HG03469 (cell line): ENCODE measurements at regions not wholly inside any gene's neighbourhood (a gene's known extent, or its start where the extent isn't known, plus 50 kb on each side); places are given as distances from the start of the nearest gene placed in this dataset.
A peak's percentile ranks its signal among the peaks of the same experiment; 100 is the strongest.

Experiments
- ATAC-seq: cut with Tn5 transposase; IDR thresholded peaks from one replicate; pipeline ENCODE4 v1.9.1; 2021; ENCODE audit warnings: mild to moderate bottlenecking, moderate library complexity, moderate number of reproducible peaks; ENCODE audit not compliant: unreplicated experiment

GRCh38 chr4:123455360-123455759 lies 58.8 kb downstream of the SPRY1 start:
- ATAC-seq: no peak

- ATAC-seq: no peak
Observed at GRCh38 chr4:123462007-123462406, 65.4 kb downstream of the SPRY1 start.

- ATAC-seq: no peak
Observed at GRCh38 chr4:123463869-123464268, 67.3 kb downstream of the SPRY1 start.

GRCh38 chr4:123465416-123465815 lies 68.8 kb downstream of the SPRY1 start:
- ATAC-seq: no peak

GRCh38 chr4:123466080-123466785 lies 69.6 kb downstream of the SPRY1 start:
- no peak for ATAC-seq

DNA sequence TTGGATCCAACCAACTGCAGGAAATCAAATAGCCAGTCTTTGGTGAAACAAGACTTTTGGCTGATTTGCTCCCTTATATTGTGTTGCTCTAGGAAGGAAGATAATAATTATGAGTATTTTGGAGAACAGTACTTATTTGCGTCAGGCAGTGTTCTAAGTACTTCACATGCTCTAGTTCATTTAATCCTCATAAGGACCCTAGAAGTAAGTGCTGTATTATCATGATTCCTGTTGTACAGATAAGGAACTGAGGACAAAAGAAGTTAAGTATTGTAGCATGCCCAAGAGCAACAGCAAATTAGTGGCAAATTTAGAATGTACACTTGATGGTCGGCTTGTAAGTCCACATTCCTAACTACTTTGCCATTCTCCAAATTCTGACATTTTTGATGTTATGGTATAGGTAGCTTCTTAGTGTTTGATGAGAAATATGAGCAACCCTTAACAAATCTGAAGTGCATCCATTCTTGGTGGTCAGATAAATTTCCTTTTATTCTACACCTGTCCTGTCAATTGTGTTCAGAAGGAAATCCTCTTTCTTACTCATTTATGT lies 72.0 kb downstream of the SPRY1 start:
- no peak for ATAC-seq

- ATAC-seq: no peak
Observed at GRCh38 chr4:123469245-123469644, 72.7 kb downstream of the SPRY1 start.

DNA sequence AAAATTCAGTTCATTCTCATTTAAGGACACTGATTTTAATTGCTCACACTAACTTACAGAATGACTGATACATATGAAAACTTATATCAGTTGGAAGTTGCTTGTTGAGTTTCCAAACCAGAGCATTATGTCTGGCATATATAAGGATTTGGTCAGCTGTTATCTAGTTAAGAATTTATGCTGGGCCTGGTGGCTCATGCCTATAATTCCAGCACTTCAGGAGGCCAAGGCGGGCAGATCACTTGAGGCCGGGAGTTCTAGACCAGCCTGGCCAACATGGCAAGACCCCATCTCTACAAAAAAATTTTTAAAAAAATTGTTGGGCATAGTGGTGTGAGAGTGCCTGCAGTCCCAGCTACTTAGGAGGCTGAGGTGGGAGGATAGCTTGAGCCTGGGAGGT lies 73.1 kb downstream of the SPRY1 start:
- no peak for ATAC-seq

DNA sequence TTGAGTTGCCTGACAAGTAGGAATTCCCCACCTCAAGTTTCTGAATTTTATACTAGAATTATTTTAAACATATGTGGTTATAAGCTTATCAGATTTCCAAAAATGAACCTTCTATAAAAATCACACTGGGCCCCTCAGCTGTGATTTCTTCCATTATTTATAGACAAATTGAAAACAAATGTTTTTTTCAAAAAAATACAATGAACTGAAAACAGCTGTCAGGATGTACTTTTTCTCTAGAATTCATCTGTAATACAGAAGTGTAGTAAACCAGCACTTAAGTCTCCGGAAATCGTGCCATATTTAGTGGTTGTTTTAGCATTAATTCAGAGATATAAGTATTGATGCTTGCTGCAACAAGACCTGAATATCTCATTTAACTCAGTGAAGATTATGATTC lies 74.0 kb downstream of the SPRY1 start:
- no peak for ATAC-seq

DNA sequence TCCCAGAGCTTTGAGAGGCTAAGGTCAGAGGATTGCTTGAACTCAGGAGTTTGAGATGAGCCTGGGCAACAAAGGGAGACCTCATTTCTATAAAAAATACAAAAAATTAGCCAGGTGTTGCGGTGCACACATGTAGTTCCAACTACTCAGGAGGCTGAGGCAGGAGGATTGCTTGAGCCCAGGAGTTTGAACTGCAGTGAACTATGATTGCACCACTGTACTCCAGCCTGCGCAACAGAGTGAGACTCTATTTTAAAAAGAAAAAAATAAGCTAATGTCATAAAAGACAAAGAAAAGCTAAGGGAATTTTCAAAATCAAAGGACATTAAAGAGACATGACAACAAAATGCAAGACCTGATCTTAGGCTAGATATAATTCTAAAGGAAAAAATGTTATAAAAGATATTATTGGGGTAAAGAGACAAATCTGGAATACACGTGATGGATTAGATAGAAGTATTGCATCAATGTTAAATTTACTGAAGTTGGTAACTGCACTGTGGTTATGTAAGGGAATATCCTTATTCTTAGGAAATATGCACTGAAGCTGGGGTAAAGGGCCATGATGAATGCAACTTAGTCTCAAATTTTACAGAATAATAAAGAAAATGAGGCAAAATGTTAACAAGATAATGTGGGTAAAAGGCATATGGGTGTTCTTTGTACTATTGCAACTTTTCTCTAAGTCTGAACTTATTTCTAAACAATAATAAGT lies 75.2 kb downstream of the SPRY1 start:
- no peak for ATAC-seq

- no peak for ATAC-seq
Observed at GRCh38 chr4:123474817-123475216, 78.2 kb downstream of the SPRY1 start.

- no peak for ATAC-seq
Observed at GRCh38 chr4:123476089-123476488, 79.5 kb downstream of the SPRY1 start.

- no peak for ATAC-seq
Observed at GRCh38 chr4:123477711-123478209, 81.2 kb downstream of the SPRY1 start.

DNA sequence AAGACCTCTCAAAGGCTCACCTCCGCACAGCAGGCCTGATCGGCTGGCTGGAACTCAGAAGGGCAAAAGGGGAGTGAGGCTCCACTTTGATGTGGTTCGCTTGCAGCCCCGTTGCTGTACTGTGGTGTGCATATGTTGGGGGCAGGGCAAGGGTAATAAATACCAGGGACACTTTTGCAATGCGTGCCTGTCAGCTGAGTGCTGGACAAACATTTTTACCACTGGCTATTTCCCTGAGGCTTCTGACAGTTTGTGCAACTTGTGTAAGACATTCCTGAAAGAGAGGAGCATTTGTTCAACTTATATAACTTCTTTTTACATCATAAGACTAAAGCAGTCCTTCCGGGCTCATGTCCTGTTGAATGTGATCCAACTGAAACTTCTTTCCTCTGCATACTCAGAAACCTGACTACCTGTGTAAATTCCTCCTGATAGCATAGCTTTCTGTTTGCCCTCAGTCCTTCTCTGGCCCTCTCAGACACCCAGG lies 82.3 kb downstream of the SPRY1 start:
- no peak for ATAC-seq

GRCh38 chr4:123479944-123480343 lies 83.3 kb downstream of the SPRY1 start:
- ATAC-seq: no peak

DNA sequence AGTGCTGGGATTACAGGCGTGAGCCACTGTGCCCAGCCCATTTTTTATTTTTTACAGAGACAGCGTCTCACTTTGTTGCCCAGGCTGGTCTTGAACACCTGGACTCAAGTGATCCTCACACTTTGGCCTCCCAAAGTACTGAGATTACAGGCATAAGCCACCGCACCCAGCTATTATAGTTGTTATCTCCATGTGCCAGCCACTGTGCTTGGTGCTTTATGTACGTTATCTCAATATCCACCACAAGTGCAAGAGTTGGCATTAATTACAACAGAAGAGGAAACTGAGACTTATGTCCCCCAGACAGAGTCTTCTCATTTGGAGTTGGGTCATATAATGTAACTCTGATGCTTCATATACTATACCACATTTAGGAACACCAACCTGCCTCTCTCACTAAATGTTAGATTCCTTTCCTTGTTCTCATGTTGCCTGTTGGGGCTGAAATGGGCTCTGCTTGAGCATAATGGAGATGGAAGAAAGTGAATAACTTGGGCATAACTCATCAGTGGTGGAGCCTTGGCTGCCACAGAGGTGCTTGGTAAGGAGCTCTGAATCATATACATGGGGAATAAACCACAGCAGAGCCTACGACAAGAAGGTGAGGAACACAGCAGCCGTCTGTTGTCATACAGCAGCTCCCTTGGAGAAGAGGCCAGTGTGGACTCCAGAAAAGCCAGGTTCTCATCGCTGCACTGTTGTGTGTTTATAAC lies 84.3 kb downstream of the SPRY1 start:
- no peak for ATAC-seq

DNA sequence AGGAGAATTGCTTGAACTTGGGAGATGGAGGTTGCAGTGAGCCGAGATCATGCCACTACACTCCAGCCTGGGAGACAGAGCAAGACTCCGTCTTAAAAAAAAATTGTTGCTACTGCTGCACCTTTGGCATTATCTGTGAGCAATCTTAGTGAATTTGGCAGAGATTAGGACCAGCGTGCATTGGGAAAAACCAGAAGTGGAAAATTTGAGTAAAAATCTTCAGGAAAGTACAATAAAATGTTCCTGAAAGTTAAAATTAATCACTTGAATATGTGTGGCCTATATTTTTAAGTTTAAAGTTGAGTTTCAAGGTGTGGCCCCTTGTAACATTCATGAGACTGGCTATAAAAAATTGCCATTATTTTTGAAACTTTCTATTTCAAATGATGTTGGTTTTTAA lies 85.1 kb downstream of the SPRY1 start:
- no peak for ATAC-seq

DNA sequence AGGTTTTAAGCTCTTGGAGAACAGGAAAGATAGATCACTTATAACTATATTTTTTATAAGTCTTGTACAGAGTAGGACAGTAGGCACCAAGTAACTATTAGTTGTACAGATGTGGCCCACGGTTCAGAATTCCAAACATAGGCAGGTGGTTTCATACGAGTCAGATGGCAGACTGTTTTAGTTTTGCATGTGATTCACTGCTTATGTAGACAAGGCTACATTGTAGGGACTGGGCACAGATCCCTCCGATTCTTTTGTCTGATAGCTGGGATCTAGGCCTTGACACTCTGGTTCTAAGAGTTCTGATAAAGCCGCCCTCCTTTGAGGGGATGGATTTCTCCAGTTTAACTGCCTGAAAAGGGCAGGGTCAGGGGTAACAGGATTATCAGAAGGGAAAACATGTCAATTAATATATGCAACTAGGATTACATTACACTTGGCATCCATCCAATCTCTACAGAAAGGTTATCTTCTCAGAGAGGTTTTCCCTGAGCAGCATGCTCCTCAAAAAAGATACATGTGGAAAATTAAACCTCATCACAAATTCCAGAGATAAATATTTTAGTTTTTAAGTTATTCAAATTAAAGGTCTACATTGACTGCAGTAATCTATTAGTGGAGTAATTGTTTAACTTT lies 87.8 kb downstream of the SPRY1 start:
- ATAC-seq: no peak

DNA sequence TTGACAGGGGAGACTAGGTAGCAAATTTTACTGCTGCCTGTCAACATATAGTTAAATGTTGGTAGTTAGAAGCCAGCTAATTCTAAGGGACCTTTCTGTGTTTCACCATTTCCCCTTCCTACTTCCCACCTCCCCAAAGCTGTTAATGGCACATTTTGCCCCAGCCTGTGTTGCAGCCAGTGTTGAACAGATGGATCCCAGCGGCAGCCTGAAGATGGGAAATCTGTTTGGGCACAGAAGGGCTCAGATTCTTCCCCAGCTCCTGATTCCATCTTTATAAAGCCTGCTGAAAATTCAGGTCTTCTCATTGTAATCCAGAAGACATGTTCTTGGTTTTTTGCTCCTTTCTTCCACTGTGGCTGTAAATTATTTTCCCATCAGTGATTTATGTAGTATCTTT lies 89.0 kb downstream of the SPRY1 start:
- ATAC-seq: no peak

- ATAC-seq: peak; percentile 82
Observed at GRCh38 chr4:123488916-123489315, 92.3 kb downstream of the SPRY1 start.

DNA sequence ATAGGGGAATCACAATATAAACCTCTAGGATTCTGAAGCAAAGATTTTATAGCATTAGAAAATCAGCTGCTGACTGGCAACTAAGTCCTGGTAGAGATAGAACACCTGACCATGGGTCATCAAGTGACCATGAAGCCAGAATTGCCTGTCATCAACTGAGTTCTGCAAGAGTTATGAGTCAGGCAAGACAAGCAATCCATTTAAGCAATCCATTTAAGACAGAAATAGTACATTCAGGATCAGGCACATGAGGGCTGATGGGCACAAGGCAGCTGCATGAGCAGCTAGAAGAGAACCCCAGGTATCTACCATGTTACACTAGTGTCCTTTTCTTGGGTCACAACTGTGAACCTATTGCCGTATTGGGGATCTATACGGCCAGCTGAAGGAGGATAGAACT lies 98.9 kb downstream of the SPRY1 start:
- ATAC-seq: no peak
